HG02588 (cell line): ENCODE measurements at regions not wholly inside any gene's neighbourhood (a gene's known extent, or its start where the extent isn't known, plus 50 kb on each side); places are given as distances from the start of the nearest gene placed in this dataset.

Source experiments
- ATAC-seq: cut with Tn5 transposase; IDR thresholded peaks from one replicate; pipeline ENCODE4 v1.9.1; 2021; ENCODE audit warnings: mild to moderate bottlenecking, moderate library complexity; ENCODE audit not compliant: unreplicated experiment

GRCh38 chr6:95240514-95240913, 336.8 kb upstream of the MANEA start:
- no peak for ATAC-seq

GRCh38 chr6:95242560-95242959, 334.8 kb upstream of the MANEA start:
- no peak for ATAC-seq

GRCh38 chr6:95243053-95243452, 334.3 kb upstream of the MANEA start:
- no peak for ATAC-seq

GRCh38 chr6:95244751-95245150, 332.6 kb upstream of the MANEA start:
- no peak for ATAC-seq

GRCh38 chr6:95248499-95248898, 328.8 kb upstream of the MANEA start:
- no peak for ATAC-seq

GRCh38 chr6:95249175-95249574, 328.2 kb upstream of the MANEA start:
- no peak for ATAC-seq

- ATAC-seq = no peak
Observed at GRCh38 chr6:95249661-95250060, 327.7 kb upstream of the MANEA start.

GRCh38 chr6:95263840-95264239, 313.5 kb upstream of the MANEA start:
- ATAC-seq = no peak

GRCh38 chr6:95266537-95267258, 310.6 kb upstream of the MANEA start:
- no peak for ATAC-seq

GRCh38 chr6:95274686-95275235, 302.6 kb upstream of the MANEA start:
- ATAC-seq = no peak

GRCh38 chr6:95279616-95280015, 297.7 kb upstream of the MANEA start:
- ATAC-seq = no peak

- no peak for ATAC-seq
Observed at GRCh38 chr6:95280686-95281273, 296.6 kb upstream of the MANEA start.

GRCh38 chr6:95285881-95286280, 291.5 kb upstream of the MANEA start:
- ATAC-seq = no peak

- no peak for ATAC-seq
Observed at GRCh38 chr6:95286874-95287273, 290.5 kb upstream of the MANEA start.

GRCh38 chr6:95288251-95288650, 289.1 kb upstream of the MANEA start:
- ATAC-seq = no peak

- no peak for ATAC-seq
Observed at GRCh38 chr6:95292011-95292410, 285.3 kb upstream of the MANEA start.

- no peak for ATAC-seq
Observed at GRCh38 chr6:95293257-95293656, 284.1 kb upstream of the MANEA start.

GRCh38 chr6:95294043-95294442, 283.3 kb upstream of the MANEA start:
- ATAC-seq = no peak

- no peak for ATAC-seq
Observed at GRCh38 chr6:95309545-95309944, 267.8 kb upstream of the MANEA start.

- no peak for ATAC-seq
Observed at GRCh38 chr6:95318137-95318536, 259.2 kb upstream of the MANEA start.

GRCh38 chr6:95321126-95321525, 256.2 kb upstream of the MANEA start:
- no peak for ATAC-seq

- ATAC-seq = no peak
Observed at GRCh38 chr6:95325916-95326315, 251.4 kb upstream of the MANEA start.

GRCh38 chr6:95328231-95328630, 249.1 kb upstream of the MANEA start:
- ATAC-seq = no peak
